ENCODE measurements at regions not wholly inside any gene's neighbourhood (a gene's known extent, or its start where the extent isn't known, plus 50 kb on each side); places are given as distances from the start of the nearest gene placed in this dataset.

GRCh38 chr12:127928178-127928577 is 338.8 kb upstream of the TMEM132C start:
- TF ChIP-seq EP300 (IDR thresholded peaks at IDR 0.05; ENCODE audit: borderline replicate concordance): no peak
- no peak for TF ChIP-seq CREB1 (IDR thresholded peaks at IDR 0.05; ENCODE audit: low read depth)
- TF ChIP-seq ZBTB7A (IDR thresholded peaks at IDR 0.05; ENCODE audit: low read depth): no peak
- TF ChIP-seq USF1 (IDR thresholded peaks at IDR 0.05): no peak
- TF ChIP-seq MAX (IDR thresholded peaks at IDR 0.05): no peak
- TF ChIP-seq YY1 (IDR thresholded peaks at IDR 0.05; ENCODE audit: low read depth): no peak
- no peak for TF ChIP-seq TAF1 (IDR thresholded peaks at IDR 0.05; ENCODE audit: low read depth)
- TF ChIP-seq TEAD4 (IDR thresholded peaks at IDR 0.05): no peak
- no peak for TF ChIP-seq RAD21 (IDR thresholded peaks at IDR 0.05; ENCODE audit: low read depth)
- no peak for TF ChIP-seq REST (IDR thresholded peaks at IDR 0.05; ENCODE audit: low read depth)
- no peak for TF ChIP-seq EGR1 (IDR thresholded peaks at IDR 0.05)
